Fibroblast of the aortic adventitia (primary cell): ENCODE measurements at regions not wholly inside any gene's neighbourhood (a gene's known extent, or its start where the extent isn't known, plus 50 kb on each side); places are given as distances from the start of the nearest gene placed in this dataset.

ENCODE experiments used
- DNase-seq: peaks from one replicate; pipeline ENCODE4 v3.0.0-alpha.2; 2010; ENCODE audit warnings: low read depth
- H3K4me3 ChIP-seq: 2 replicates; pipeline ENCODE4 v1.5.1; 2011; ENCODE audit warnings: low read depth, mild to moderate bottlenecking, control low read depth, low read length, moderate library complexity
- TF ChIP-seq, protein P1 (sequence below): IDR thresholded peaks from 2 replicates; pipeline ENCODE4 v1.5.1; 2011; ENCODE audit warnings: mild to moderate bottlenecking, low read length, control low read depth, inconsistent platforms; ENCODE audit not compliant: insufficient read depth

DNA sequence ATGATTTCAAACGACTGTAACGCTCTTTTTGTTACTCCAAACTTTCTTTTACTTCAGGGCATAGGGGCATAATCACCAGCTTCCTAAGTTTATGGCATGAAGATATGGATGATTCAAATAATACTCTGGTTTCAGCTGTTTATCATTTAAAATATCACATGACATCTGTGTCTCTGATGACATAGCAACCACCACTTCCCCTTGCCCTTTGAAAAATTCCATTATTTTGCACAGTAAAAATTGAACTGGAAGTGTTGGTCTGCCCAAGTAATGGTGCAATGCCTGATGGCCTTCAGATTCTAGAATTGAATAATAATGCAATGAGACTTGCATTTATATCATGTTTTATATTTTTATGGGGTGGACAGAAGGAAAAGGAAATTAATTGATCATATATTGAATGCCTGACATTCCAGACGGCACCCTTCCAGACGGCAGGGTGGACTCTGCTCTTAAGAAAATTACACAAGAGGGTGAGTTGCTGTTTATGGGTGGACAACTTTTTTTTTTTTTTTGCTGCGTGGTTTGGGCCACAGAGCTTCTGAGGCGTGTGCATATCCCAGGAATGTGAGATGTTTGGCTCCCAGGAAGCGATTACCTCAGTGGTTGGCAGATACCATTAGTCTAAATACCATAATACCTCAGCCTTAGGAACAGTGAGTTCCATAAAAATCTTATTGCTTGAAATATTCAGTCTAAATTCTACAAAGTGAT is 101.7 kb upstream of the ZNF521 start:
- peak; percentile 17 for DNase-seq
- TF ChIP-seq, protein P1, sequence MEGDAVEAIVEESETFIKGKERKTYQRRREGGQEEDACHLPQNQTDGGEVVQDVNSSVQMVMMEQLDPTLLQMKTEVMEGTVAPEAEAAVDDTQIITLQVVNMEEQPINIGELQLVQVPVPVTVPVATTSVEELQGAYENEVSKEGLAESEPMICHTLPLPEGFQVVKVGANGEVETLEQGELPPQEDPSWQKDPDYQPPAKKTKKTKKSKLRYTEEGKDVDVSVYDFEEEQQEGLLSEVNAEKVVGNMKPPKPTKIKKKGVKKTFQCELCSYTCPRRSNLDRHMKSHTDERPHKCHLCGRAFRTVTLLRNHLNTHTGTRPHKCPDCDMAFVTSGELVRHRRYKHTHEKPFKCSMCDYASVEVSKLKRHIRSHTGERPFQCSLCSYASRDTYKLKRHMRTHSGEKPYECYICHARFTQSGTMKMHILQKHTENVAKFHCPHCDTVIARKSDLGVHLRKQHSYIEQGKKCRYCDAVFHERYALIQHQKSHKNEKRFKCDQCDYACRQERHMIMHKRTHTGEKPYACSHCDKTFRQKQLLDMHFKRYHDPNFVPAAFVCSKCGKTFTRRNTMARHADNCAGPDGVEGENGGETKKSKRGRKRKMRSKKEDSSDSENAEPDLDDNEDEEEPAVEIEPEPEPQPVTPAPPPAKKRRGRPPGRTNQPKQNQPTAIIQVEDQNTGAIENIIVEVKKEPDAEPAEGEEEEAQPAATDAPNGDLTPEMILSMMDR: no peak

DNA sequence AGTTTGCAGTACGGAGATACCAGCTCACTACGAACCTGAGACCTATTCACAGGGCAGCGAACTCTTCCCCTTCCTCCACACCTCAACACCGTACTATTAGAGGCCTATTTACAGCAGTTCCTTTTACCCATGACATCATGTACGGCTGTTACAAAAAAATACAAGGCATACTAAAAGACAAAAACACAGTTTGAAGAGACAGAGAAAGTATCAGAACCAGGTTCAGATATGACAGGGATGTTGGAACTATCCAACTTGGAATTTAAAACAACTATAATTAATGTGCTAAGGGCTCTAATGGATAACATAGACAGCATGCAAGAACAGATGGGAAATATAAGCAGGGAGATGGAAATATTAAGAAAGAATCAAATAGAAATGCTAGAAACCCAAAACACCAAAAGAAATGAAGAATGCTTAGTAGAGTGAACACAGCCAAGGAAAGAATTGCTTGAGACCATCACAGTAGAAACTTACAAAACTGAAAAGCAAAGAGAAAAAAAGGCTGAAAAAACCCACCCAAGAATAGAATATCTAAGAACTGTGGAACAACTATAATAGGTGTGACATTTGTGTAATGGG is 99.2 kb upstream of the ZNF521 start:
- DNase-seq: no peak
- TF ChIP-seq, protein P1: no peak
- no peak overlapping the region for H3K4me3 ChIP-seq

More for the DNA sequence above, 101.7 kb upstream of the ZNF521 start:
- no peak overlapping the region for H3K4me3 ChIP-seq

DNA sequence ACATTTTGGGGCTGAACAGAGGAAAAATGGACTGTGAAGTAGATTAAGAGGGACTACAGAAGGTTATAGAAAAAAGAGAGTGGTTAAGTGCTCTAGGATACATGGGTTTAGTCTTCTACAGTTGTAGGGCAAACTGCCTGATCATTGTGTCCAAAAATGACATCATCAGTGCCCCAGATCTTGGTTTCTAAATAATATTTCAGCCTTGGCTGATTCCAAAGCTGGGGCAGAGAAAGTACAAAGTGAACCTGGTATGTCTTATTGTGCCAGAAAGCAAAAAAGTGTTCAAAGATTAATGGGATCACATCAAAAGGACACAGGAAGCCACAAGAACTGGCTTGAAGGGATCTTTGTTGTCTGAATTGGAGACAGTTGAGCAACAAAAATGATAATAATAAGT is 97.1 kb upstream of the ZNF521 start:
- TF ChIP-seq, protein P1: no peak
- no peak overlapping the region for H3K4me3 ChIP-seq

DNA sequence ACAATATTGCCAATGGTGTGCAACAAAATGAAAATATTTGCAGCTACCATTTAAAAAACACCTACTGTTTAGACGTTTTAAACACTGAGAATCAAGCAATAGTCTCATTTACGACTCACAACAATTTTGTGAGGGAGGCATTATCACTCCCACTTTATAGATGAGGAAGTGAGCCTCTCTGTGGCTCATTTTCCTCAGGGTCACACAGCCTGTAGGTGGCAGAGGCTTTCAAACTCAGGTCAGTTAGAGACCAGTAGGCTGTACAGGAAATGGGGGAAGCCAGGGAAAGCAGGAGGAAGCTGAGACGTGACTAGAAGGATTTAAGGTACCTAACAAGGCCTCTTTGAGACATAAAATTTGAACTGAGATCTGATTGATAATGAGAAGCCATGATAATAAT is 95.0 kb upstream of the ZNF521 start:
- TF ChIP-seq, protein P1: no peak
- DNase-seq: no peak
- no peak overlapping the region for H3K4me3 ChIP-seq

More for the DNA sequence above, 97.1 kb upstream of the ZNF521 start:
- DNase-seq: no peak

DNA sequence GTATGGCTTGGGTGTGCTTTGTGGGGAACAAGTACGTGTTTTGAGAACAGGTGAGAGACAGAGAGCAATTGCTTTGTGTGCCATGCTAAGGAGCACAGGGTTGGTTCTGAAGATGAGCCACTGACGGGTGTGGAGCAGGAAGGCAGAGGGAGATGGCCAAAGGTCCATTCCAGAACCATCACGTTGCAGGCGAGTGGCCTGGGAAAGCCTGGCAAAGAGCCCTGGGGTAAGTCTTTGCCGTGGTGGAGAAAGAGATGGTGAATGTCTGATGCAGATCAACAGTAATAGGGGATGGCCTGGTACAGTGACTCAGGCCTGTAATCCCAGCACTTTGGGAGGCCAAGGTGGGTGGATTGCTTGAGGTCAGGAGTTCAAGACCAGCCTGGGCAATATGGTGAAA is 93.5 kb upstream of the ZNF521 start:
- no peak overlapping the region for H3K4me3 ChIP-seq
- TF ChIP-seq, protein P1: no peak

DNA sequence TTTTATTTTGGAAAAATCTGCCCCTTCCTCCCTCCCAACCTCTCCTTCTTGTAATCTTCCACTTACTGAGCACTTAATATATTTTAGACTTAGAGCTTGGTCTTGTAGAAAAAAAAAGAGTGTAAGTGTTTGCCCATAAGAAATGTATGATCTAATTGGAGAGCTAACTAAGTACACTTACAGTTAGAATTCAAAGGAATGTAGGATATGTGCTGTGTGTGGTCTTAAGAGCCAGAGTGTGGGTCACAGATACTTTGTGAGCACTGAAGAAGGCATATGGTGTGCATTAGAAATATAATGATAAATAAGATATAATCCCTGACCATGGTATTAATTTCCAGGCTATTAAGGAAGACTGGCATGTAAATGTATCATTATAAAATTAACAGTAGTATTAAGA is 91.8 kb upstream of the ZNF521 start:
- no peak overlapping the region for H3K4me3 ChIP-seq
- DNase-seq: no peak
- TF ChIP-seq, protein P1: no peak

More for the DNA sequence above, 93.5 kb upstream of the ZNF521 start:
- no peak for DNase-seq
